SK-N-SH treated with all-trans-retinoic acid at 6 μM for 48 hours (cell line): ENCODE measurements at regions not wholly inside any gene's neighbourhood (a gene's known extent, or its start where the extent isn't known, plus 50 kb on each side); places are given as distances from the start of the nearest gene placed in this dataset.
A peak's percentile ranks its signal among the peaks of the same experiment; 100 is the strongest.

Experiments used
- ATAC-seq: fragments of 200-7000 bp; cut with Tn5 transposase; 3 replicates; pipeline ENCODE4 v1.9.1; 2020; ENCODE audit warnings: mild to moderate bottlenecking, moderate library complexity
- ARNTL ChIP-seq: fragments of 450-650 bp; formaldehyde crosslinking; IDR thresholded peaks from 2 replicates; pipeline ENCODE4 v1.5.0; 2020; ENCODE audit warnings: low read depth, mild to moderate bottlenecking, moderate library complexity, borderline replicate concordance
- BACH2 ChIP-seq: fragments of 250-450 bp; sonication (Bioruptor Pico); IDR thresholded peaks from 2 replicates; pipeline ENCODE4 v1.9.0; 2021; ENCODE audit warnings: mild to moderate bottlenecking, borderline replicate concordance
- CSDC2 ChIP-seq: fragments of 250-450 bp; sonication (Bioruptor Pico); IDR thresholded peaks from 2 replicates; pipeline ENCODE4 v1.5.0; 2020; ENCODE audit warnings: mild to moderate bottlenecking, moderate library complexity
- ESRRG ChIP-seq: fragments of 250-450 bp; sonication (Bioruptor Pico); IDR thresholded peaks from 2 replicates; pipeline ENCODE4 v1.6.1; 2021; ENCODE audit warnings: mild to moderate bottlenecking
- OSR1 ChIP-seq: fragments of 250-450 bp; sonication (Bioruptor Pico); IDR thresholded peaks from 2 replicates; pipeline ENCODE4 v1.8.0; 2022; ENCODE audit warnings: moderate library complexity, mild to moderate bottlenecking, inconsistent platforms
- PPARA ChIP-seq: fragments of 250-450 bp; sonication (Bioruptor Pico); IDR thresholded peaks from 2 replicates; pipeline ENCODE4 v1.5.0; 2020; ENCODE audit warnings: mild to moderate bottlenecking, borderline replicate concordance
- SNAI2 ChIP-seq: fragments of 250-450 bp; sonication (Bioruptor Pico); IDR thresholded peaks from 2 replicates; pipeline ENCODE4 v1.5.0; 2020; ENCODE audit warnings: mild to moderate bottlenecking, moderate library complexity
- TCF4 ChIP-seq: fragments of 250-450 bp; sonication (Bioruptor Pico); IDR thresholded peaks from 2 replicates; pipeline ENCODE4 v1.8.0; 2021; ENCODE audit warnings: mild to moderate bottlenecking, moderate library complexity, borderline replicate concordance
- TOX ChIP-seq: fragments of 250-450 bp; sonication (Bioruptor Pico); IDR thresholded peaks from 2 replicates; pipeline ENCODE4 v1.8.0; 2021; ENCODE audit warnings: mild to moderate bottlenecking, moderate library complexity, borderline replicate concordance
- ZC3H10 ChIP-seq: fragments of 250-450 bp; sonication (Bioruptor Pico); IDR thresholded peaks from 2 replicates; pipeline ENCODE4 v1.5.1; 2021; ENCODE audit warnings: mild to moderate bottlenecking, moderate library complexity
- ZFP3 ChIP-seq: fragments of 250-450 bp; sonication (Bioruptor Pico); IDR thresholded peaks from 2 replicates; pipeline ENCODE4 v1.5.0; 2020; ENCODE audit warnings: mild to moderate bottlenecking, moderate library complexity
- ZFP30 ChIP-seq: fragments of 450-650 bp; formaldehyde crosslinking; IDR thresholded peaks from 2 replicates; pipeline ENCODE4 v1.5.0; 2022; ENCODE audit warnings: mild to moderate bottlenecking, moderate library complexity
- ZNF565 ChIP-seq: fragments of 450-650 bp; formaldehyde crosslinking; conservative IDR thresholded peaks from 2 replicates; pipeline ENCODE4 v1.5.0; 2020; ENCODE audit warnings: low read depth, mild to moderate bottlenecking, moderate library complexity
- ZNF70 ChIP-seq: fragments of 450-650 bp; formaldehyde crosslinking; IDR thresholded peaks from 2 replicates; pipeline ENCODE4 v1.5.0; 2020; ENCODE audit warnings: mild to moderate bottlenecking, moderate library complexity
- TF ChIP-seq, protein P1 (sequence below): fragments of 250-450 bp; sonication (Bioruptor Pico); IDR thresholded peaks from 2 replicates; pipeline ENCODE4 v1.8.0; 2021; ENCODE audit warnings: low read depth, mild to moderate bottlenecking, moderate library complexity, borderline replicate concordance
- TF ChIP-seq, protein P2 (sequence below): fragments of 250-450 bp; sonication (Bioruptor Pico); IDR thresholded peaks from 2 replicates; pipeline ENCODE4 v1.5.0; 2020; ENCODE audit warnings: mild to moderate bottlenecking, moderate library complexity
- TF ChIP-seq, protein P3 (sequence below): fragments of 250-450 bp; sonication (Bioruptor Pico); IDR thresholded peaks from 2 replicates; pipeline ENCODE4 v1.5.1; 2020; ENCODE audit warnings: low read depth, mild to moderate bottlenecking, moderate library complexity
- TF ChIP-seq, protein P4 (sequence below): fragments of 250-450 bp; sonication (Bioruptor Pico); IDR thresholded peaks from 2 replicates; pipeline ENCODE4 v1.5.1; 2021; ENCODE audit warnings: mild to moderate bottlenecking, moderate library complexity
- TF ChIP-seq, protein P5 (sequence below): fragments of 250-450 bp; sonication (Bioruptor Pico); IDR thresholded peaks from 2 replicates; pipeline ENCODE4 v1.8.0; 2020; ENCODE audit warnings: mild to moderate bottlenecking, moderate library complexity, borderline replicate concordance

DNA sequence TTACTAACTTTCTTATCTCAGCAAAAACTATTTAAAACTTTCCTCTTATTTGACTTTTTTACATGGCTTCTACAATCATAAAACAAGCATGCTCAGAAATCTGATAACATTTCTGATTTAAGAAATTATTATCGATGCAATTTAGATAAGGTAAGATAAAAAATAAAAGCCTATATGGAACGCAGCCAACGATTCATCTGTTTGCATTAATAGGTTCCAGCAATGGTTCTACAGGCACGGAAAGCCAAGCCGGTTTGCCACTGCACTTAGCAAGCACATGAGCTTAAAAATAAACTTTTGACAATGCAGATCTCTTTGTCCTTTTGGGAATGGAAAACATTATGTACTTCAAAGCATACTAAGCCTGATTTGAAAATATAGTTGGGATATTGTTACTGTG lies 77.5 kb upstream of the KCNK2 start:
- peak; percentile 71 for ATAC-seq

DNA sequence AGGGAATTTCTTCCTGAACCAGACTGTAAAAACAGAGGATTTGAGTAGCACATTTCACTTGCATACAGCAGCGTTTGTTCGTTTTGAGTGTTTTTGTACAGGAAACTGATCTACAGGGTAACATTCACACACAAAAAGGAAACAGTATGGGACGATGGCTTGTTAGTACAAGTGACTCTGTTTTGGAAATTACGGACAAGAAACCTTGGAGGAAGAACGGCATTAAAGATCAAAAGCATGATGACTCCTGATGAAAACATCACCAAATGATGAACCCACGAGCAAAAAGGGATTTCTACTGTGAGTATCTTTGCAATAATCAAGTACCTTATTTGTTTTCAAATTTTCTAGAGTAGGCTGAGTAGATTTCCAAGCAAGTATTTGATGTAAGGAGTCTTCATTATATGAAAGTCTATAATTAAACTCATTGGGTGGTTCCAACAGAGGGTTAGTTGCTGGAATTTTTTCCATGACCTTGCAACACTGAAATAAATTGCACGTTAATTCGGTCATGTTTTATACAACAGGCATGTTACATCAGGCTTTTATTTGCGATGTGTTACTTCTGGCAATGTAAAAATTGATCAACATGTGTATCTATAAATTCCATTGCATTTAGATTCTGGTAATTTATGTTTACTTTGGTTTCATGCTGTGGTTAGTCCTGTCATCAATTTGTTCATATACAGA lies 76.7 kb upstream of the KCNK2 start:
- no peak for TF ChIP-seq ZNF565 (CRISPR knock-in tag)
- TF ChIP-seq ZC3H10 (CRISPR knock-in tag), result no peak
- no peak for TF ChIP-seq SNAI2 (CRISPR knock-in tag)
- TF ChIP-seq, protein P1, sequence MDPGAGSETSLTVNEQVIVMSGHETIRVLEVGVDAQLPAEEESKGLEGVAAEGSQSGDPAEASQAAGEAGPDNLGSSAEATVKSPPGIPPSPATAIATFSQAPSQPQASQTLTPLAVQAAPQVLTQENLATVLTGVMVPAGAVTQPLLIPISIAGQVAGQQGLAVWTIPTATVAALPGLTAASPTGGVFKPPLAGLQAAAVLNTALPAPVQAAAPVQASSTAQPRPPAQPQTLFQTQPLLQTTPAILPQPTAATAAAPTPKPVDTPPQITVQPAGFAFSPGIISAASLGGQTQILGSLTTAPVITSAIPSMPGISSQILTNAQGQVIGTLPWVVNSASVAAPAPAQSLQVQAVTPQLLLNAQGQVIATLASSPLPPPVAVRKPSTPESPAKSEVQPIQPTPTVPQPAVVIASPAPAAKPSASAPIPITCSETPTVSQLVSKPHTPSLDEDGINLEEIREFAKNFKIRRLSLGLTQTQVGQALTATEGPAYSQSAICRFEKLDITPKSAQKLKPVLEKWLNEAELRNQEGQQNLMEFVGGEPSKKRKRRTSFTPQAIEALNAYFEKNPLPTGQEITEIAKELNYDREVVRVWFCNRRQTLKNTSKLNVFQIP, result no peak
- TF ChIP-seq BACH2 (CRISPR knock-in tag), result no peak
- TF ChIP-seq CSDC2 (CRISPR knock-in tag), result no peak
- no peak for TF ChIP-seq ZFP3
- TF ChIP-seq ARNTL (CRISPR knock-in tag), result no peak
- TF ChIP-seq OSR1 (CRISPR knock-in tag), result no peak
- TF ChIP-seq, protein P2, sequence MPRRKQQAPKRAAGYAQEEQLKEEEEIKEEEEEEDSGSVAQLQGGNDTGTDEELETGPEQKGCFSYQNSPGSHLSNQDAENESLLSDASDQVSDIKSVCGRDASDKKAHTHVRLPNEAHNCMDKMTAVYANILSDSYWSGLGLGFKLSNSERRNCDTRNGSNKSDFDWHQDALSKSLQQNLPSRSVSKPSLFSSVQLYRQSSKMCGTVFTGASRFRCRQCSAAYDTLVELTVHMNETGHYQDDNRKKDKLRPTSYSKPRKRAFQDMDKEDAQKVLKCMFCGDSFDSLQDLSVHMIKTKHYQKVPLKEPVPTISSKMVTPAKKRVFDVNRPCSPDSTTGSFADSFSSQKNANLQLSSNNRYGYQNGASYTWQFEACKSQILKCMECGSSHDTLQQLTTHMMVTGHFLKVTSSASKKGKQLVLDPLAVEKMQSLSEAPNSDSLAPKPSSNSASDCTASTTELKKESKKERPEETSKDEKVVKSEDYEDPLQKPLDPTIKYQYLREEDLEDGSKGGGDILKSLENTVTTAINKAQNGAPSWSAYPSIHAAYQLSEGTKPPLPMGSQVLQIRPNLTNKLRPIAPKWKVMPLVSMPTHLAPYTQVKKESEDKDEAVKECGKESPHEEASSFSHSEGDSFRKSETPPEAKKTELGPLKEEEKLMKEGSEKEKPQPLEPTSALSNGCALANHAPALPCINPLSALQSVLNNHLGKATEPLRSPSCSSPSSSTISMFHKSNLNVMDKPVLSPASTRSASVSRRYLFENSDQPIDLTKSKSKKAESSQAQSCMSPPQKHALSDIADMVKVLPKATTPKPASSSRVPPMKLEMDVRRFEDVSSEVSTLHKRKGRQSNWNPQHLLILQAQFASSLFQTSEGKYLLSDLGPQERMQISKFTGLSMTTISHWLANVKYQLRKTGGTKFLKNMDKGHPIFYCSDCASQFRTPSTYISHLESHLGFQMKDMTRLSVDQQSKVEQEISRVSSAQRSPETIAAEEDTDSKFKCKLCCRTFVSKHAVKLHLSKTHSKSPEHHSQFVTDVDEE (CRISPR knock-in tag), result no peak
- no peak for TF ChIP-seq ESRRG (CRISPR knock-in tag)
- TF ChIP-seq TCF4, result no peak
- TF ChIP-seq, protein P3, sequence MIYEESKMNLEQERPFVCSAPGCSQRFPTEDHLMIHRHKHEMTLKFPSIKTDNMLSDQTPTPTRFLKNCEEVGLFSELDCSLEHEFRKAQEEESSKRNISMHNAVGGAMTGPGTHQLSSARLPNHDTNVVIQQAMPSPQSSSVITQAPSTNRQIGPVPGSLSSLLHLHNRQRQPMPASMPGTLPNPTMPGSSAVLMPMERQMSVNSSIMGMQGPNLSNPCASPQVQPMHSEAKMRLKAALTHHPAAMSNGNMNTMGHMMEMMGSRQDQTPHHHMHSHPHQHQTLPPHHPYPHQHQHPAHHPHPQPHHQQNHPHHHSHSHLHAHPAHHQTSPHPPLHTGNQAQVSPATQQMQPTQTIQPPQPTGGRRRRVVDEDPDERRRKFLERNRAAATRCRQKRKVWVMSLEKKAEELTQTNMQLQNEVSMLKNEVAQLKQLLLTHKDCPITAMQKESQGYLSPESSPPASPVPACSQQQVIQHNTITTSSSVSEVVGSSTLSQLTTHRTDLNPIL, result no peak
- TF ChIP-seq, protein P4, sequence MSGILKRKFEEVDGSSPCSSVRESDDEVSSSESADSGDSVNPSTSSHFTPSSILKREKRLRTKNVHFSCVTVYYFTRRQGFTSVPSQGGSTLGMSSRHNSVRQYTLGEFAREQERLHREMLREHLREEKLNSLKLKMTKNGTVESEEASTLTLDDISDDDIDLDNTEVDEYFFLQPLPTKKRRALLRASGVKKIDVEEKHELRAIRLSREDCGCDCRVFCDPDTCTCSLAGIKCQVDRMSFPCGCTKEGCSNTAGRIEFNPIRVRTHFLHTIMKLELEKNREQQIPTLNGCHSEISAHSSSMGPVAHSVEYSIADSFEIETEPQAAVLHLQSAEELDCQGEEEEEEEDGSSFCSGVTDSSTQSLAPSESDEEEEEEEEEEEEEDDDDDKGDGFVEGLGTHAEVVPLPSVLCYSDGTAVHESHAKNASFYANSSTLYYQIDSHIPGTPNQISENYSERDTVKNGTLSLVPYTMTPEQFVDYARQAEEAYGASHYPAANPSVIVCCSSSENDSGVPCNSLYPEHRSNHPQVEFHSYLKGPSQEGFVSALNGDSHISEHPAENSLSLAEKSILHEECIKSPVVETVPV, result no peak
- ATAC-seq, result peak; percentile 22

More for the DNA sequence above, 77.5 kb upstream of the KCNK2 start:
- peak; percentile 52; the same call in 1 of the 2 replicates for TF ChIP-seq TOX
- TF ChIP-seq OSR1 (CRISPR knock-in tag), result no peak
- TF ChIP-seq TCF4, result no peak
- TF ChIP-seq ZC3H10 (CRISPR knock-in tag), result no peak
- TF ChIP-seq, protein P3, result no peak

DNA sequence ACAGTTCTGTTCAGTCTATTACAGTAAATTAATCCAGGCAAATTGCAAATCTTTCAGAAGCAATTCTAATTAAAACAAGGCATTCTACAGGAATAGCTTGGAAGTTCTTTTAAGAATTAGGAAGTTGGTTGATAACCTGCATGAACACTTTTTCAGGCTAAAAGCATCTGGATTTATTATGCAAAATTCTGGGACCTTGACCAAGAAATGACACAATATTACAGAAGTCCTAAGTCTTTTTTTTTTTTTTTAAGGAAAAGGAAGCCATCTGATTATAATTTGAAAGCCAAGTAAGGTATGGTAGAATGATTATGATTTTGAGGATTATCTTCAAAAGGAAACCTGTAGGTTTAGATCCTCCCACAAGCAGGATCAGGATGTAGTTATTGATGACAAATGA lies 74.7 kb upstream of the KCNK2 start:
- TF ChIP-seq, protein P1, result no peak
- TF ChIP-seq ARNTL (CRISPR knock-in tag) (no peak), ZC3H10 (CRISPR knock-in tag) (no peak), ZNF70 (CRISPR knock-in tag) (no peak), ZFP30 (CRISPR knock-in tag) (no peak), TCF4 (no peak), OSR1 (CRISPR knock-in tag) (no peak), PPARA (CRISPR knock-in tag) (no peak), BACH2 (CRISPR knock-in tag) (no peak), ZFP3 (no peak), ZNF565 (CRISPR knock-in tag) (no peak)
- TF ChIP-seq, protein P3, result no peak
- TF ChIP-seq, protein P5, sequence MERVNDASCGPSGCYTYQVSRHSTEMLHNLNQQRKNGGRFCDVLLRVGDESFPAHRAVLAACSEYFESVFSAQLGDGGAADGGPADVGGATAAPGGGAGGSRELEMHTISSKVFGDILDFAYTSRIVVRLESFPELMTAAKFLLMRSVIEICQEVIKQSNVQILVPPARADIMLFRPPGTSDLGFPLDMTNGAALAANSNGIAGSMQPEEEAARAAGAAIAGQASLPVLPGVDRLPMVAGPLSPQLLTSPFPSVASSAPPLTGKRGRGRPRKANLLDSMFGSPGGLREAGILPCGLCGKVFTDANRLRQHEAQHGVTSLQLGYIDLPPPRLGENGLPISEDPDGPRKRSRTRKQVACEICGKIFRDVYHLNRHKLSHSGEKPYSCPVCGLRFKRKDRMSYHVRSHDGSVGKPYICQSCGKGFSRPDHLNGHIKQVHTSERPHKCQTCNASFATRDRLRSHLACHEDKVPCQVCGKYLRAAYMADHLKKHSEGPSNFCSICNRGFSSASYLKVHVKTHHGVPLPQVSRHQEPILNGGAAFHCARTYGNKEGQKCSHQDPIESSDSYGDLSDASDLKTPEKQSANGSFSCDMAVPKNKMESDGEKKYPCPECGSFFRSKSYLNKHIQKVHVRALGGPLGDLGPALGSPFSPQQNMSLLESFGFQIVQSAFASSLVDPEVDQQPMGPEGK (CRISPR knock-in tag), result no peak
- ATAC-seq, result no peak
